PC-9 (cell line): ENCODE measurements at regions not wholly inside any gene's neighbourhood (a gene's known extent, or its start where the extent isn't known, plus 50 kb on each side); places are given as distances from the start of the nearest gene placed in this dataset.

Source experiments
- BruUV-seq: library from RNA; stranded (reverse); fragments of 400-500 nt; replicated peaks from 2 replicates; lab custom pipeline; 2021; lab: Mats Ljungman, UMichigan
- CTCF ChIA-PET: fragments of 300-600 bp; sonication (Branson Sonifier 250); formaldehyde crosslinking; loops from one replicate; lab custom pipeline; 2022; ENCODE audit warnings: antibody characterized with exemption; lab: Charles Lee
- POLR2A ChIA-PET: fragments of 300-600 bp; sonication (Branson Sonifier 250); formaldehyde crosslinking; loops from one replicate; lab custom pipeline; 2022; ENCODE audit warnings: antibody characterized with exemption; ENCODE audit not compliant: unreplicated experiment; lab: Charles Lee
- DNase-seq, 2 experiments: peaks; one replicate each; pipeline versions ENCODE4 v3.0.0 to v3.0.0-alpha.2; 2015 to 2022; ENCODE audit warnings: mixed read lengths in 1 of 2
- H2AFZ ChIP-seq: fragments of 200-600 bp; sonication (generic); 2 replicates; pipeline ENCODE4 v1.8.1; 2017; ENCODE audit warnings: antibody characterized with exemption
- H3F3A ChIP-seq: fragments of 200-600 bp; sonication (generic); 2 replicates; pipeline ENCODE4 v1.8.1; 2017; ENCODE audit warnings: antibody characterized with exemption, mild to moderate bottlenecking, low read depth; ENCODE audit not compliant: insufficient read depth
- H3K27ac ChIP-seq: fragments of 200-600 bp; sonication (generic); 2 replicates; pipeline ENCODE4 v1.6.1; 2016; ENCODE audit warnings: mixed run types
- H3K27me3 ChIP-seq: fragments of 200-600 bp; sonication (generic); 2 replicates; pipeline ENCODE4 v1.6.1; 2016; ENCODE audit warnings: low read depth, mixed run types; ENCODE audit not compliant: insufficient read depth
- H3K36me3 ChIP-seq: fragments of 200-600 bp; sonication (generic); 2 replicates; pipeline ENCODE4 v1.6.1; 2016; ENCODE audit warnings: low read depth, mixed run types
- H3K4me1 ChIP-seq: fragments of 200-600 bp; sonication (generic); replicated peaks from 2 replicates; pipeline ENCODE4 v1.6.1; 2016; ENCODE audit warnings: mixed run types; ENCODE audit not compliant: insufficient read depth
- H3K4me2 ChIP-seq: fragments of 200-600 bp; sonication (generic); 2 replicates; pipeline ENCODE4 v1.6.1; 2017; ENCODE audit warnings: mixed run types
- H3K4me3 ChIP-seq: fragments of 200-600 bp; sonication (generic); 2 replicates; pipeline ENCODE4 v1.6.1; 2016; ENCODE audit warnings: mixed run types
- H3K79me2 ChIP-seq: fragments of 200-600 bp; sonication (generic); 2 replicates; pipeline ENCODE4 v1.6.1; 2017; ENCODE audit warnings: low read depth, mixed run types
- H3K9me2 ChIP-seq: fragments of 200-600 bp; sonication (generic); 2 replicates; pipeline ENCODE4 v1.8.1; 2017; ENCODE audit warnings: mild to moderate bottlenecking; ENCODE audit not compliant: insufficient read depth
- H3K9me3 ChIP-seq: fragments of 200-600 bp; sonication (generic); 2 replicates; pipeline ENCODE4 v1.8.1; 2016; ENCODE audit warnings: low read depth; ENCODE audit not compliant: insufficient read depth
- H4K20me1 ChIP-seq: fragments of 200-600 bp; sonication (generic); 2 replicates; pipeline ENCODE4 v1.8.1; 2017; ENCODE audit not compliant: insufficient read depth
- EZH2 ChIP-seq: fragments of 200-600 bp; sonication (generic); IDR thresholded peaks from 2 replicates; pipeline ENCODE4 v1.8.0; 2017; ENCODE audit warnings: antibody characterized with exemption, low read depth
- intact Hi-C: fragments of 100-400 bp; cut with micrococcal nuclease; formaldehyde crosslinking; loops from one replicate; pipeline ENCODE4 v1.10.0; 2022; ENCODE audit not compliant: unreplicated experiment
- TF ChIP-seq, protein P1 (sequence below): fragments of 200-600 bp; sonication (generic); conservative IDR thresholded peaks from 2 replicates; pipeline ENCODE4 v1.6.1; 2017; ENCODE audit warnings: mixed run types, antibody characterized with exemption, mild to moderate bottlenecking, moderate library complexity

DNA sequence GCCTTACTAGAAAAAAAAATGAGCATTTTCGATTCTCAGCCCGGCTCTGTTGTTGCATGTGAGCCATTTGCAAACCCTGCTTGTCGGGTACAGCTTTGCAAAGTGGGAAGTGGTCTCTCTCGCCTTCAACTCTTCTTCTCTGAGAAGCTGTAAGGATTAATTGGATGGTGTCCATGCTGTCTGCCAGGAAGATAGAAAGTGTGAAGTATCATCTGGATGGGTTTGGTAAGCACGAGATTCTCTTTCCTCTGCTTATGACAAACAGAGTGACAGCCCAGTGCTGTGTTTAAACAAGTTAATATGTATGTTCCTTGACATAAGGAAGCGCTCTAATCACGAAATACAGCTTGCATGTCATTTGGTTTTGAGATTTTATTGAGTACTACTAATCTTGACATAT lies 109.1 kb upstream of the SPATA31D4 start:
- H3F3A ChIP-seq, result no peaks in the 10 kb centered on the region
- no peaks in the 10 kb centered on the region for H4K20me1 ChIP-seq
- no peaks in the 10 kb centered on the region for H3K36me3 ChIP-seq
- no peaks in the 10 kb centered on the region for H3K79me2 ChIP-seq
- no peaks in the 10 kb centered on the region for H3K27me3 ChIP-seq
- CTCF ChIA-PET, result interaction anchor here (1.1 kb wide), 1 partner anchor 129 kb away, joined by 3 read pairs; no protein-coding TSS in a partner anchor
- DNase-seq, result no peak
- TF ChIP-seq EZH2, result no peak
- TF ChIP-seq, protein P1, sequence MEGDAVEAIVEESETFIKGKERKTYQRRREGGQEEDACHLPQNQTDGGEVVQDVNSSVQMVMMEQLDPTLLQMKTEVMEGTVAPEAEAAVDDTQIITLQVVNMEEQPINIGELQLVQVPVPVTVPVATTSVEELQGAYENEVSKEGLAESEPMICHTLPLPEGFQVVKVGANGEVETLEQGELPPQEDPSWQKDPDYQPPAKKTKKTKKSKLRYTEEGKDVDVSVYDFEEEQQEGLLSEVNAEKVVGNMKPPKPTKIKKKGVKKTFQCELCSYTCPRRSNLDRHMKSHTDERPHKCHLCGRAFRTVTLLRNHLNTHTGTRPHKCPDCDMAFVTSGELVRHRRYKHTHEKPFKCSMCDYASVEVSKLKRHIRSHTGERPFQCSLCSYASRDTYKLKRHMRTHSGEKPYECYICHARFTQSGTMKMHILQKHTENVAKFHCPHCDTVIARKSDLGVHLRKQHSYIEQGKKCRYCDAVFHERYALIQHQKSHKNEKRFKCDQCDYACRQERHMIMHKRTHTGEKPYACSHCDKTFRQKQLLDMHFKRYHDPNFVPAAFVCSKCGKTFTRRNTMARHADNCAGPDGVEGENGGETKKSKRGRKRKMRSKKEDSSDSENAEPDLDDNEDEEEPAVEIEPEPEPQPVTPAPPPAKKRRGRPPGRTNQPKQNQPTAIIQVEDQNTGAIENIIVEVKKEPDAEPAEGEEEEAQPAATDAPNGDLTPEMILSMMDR, result no peak
- no peak overlapping the region for H3K27ac ChIP-seq
- H3K9me2 ChIP-seq, result no peaks in the 10 kb centered on the region
- POLR2A ChIA-PET, result no interaction called here
- BruUV-seq, result no TSS peak
- no peak overlapping the region for H3K4me2 ChIP-seq
- H3K4me1 ChIP-seq, result no peaks in the 10 kb centered on the region
- no peak overlapping the region for H2AFZ ChIP-seq
- H3K9me3 ChIP-seq, result no peaks in the 10 kb centered on the region
- intact Hi-C loops, result no loop called here
- no peak overlapping the region for H3K4me3 ChIP-seq

DNA sequence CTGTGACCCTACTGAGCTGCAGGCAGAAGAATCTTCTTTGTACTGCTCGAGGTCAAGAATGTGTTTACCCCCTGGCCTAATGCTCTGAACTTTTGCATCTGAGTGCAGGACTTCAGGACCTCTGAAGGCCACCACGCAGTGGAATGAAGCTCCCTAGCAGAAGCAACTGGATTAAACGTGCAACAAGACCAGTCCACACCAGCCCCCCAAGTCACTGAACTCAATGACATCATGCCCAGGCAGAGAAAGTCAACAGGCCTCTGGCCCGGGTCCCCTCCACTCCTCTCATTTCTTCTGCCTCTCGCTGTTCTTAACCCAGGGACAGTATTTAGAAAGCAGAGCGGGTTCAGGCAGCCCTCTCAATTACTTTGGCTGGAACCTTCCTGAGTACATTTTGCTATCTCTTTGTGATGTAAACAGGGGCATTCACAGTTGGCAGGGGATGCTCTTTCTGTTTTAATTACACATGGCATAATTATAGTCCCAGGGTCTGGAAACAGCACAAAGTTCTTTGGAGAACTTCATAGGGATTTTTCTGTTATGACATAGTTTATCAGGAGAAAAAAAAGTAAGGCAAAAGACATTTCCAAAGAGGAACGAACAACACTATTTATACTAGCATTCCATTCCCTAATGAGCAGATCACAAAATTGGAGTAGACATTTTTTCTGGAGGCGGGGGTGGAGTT lies 108.2 kb upstream of the SPATA31D4 start:
- BruUV-seq, result no TSS peak
- Histone ChIP-seq H3K79me2 (no peaks in the 10 kb centered on the region), H3K36me3 (no peaks in the 10 kb centered on the region), H3K27me3 (no peaks in the 10 kb centered on the region), H3K9me2 (no peaks in the 10 kb centered on the region), H3K27ac (no peak overlapping the region), H4K20me1 (no peaks in the 10 kb centered on the region), H2AFZ (no peak overlapping the region), H3K4me2 (no peak overlapping the region), H3F3A (peaks cover 5% of the 10 kb centered on the region; the same call in 1 of the 2 replicates), H3K4me3 (no peak overlapping the region), H3K9me3 (no peaks in the 10 kb centered on the region), H3K4me1 (peaks cover 8% of the 10 kb centered on the region)
- no peak for DNase-seq
- ChIA-PET POLR2A (no interaction called here), CTCF (no interaction called here)
- intact Hi-C loops, result no loop called here
- TF ChIP-seq EZH2, result no peak
- TF ChIP-seq, protein P1, result no peak

DNA sequence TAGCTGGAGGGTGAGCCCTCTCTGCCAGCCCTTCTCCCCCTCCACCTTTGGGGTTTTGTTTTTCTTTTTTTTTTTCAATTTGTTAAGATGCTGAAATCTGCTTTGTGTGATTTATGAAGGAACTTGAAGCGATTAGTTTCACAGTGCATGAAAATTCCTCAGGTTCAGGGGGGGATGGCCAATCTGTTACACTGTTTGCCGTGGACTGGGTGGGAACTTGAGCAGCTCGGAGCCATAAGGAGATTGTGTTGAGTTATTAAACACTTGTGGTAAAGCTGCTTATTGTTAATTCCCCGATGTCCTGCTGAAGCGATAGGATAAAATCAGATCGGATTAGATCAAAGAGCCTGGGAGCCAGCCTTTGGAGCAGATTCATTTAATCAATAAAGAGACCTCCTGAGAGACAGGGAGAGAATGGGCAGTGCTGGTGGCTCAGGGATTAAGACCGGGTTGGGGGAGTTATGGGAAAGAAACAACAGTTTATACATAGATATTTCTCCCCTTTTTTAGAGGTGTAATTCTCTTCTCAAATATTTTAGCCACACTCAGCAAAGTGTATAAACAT lies 105.8 kb upstream of the SPATA31D4 start:
- BruUV-seq, result no TSS peak
- Histone ChIP-seq H3K4me2 (no peak overlapping the region), H4K20me1 (no peaks in the 10 kb centered on the region), H3K4me1 (peaks cover 27% of the 10 kb centered on the region), H3K4me3 (no peak overlapping the region), H3K79me2 (no peaks in the 10 kb centered on the region), H3K27ac (no peak overlapping the region), H3K27me3 (no peaks in the 10 kb centered on the region), H3K36me3 (no peaks in the 10 kb centered on the region), H2AFZ (no peak overlapping the region), H3F3A (peaks cover 16% of the 10 kb centered on the region; the same call in 1 of the 2 replicates), H3K9me3 (no peaks in the 10 kb centered on the region; the same call in 1 of the 2 replicates), H3K9me2 (no peaks in the 10 kb centered on the region)
- TF ChIP-seq, protein P1, result no peak
- TF ChIP-seq EZH2, result no peak
- CTCF ChIA-PET, result interaction anchor here (0.7 kb wide), 2 partner anchors 64 to 70 kb away, joined by 6 read pairs; no protein-coding TSS in a partner anchor
- DNase-seq, result no peak
- POLR2A ChIA-PET, result no interaction called here
- intact Hi-C loops, result no loop called here
